NCI-H345 treated with DMSO at 0.1 percent for 48 hours (cell line): ENCODE measurements at regions not wholly inside any gene's neighbourhood (a gene's known extent, or its start where the extent isn't known, plus 50 kb on each side); places are given as distances from the start of the nearest gene placed in this dataset.

Experiments
- DNase-seq: peaks from one replicate; lab custom pipeline; 2025; ENCODE audit not compliant: unreplicated experiment; lab: John Stamatoyannopoulos, UW

DNA sequence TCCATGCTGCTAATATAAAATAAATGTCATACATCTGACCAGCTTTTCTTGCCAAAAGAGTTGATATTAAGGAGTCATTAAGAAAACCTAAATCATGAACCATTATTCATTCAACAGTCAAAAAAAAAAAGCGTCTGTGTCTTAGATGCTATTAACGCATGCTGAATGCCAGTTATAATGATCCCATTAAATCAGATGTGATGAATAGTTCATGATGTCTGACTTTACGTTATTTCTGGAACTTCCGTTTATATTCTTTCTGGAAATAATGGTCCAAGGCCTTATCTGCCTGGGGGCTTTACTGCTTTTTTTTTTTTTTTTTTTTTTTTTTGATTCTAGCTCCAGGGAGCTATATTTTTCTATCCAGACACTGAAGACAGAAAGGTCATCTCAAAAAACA, 877.1 kb downstream of the HACE1 start:
- no peak for DNase-seq

DNA sequence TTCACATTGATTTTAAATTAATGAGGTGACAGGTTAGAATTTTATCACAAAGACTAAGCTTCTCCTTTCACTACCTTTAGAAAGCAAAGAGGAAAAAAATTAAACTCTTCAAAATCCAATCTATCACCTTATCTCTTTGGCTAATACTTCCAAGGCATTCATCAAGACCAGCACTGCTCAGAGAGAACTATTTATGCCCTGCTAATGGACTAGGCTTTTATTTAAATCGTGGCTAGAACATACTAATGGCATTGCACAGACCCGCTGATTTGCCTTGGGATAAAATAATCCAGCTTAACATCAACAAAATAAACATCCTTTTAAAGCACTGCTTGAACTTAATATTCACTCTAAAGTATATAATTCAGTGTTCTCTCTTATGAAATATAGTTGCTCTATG, 880.4 kb downstream of the HACE1 start:
- DNase-seq: no peak

DNA sequence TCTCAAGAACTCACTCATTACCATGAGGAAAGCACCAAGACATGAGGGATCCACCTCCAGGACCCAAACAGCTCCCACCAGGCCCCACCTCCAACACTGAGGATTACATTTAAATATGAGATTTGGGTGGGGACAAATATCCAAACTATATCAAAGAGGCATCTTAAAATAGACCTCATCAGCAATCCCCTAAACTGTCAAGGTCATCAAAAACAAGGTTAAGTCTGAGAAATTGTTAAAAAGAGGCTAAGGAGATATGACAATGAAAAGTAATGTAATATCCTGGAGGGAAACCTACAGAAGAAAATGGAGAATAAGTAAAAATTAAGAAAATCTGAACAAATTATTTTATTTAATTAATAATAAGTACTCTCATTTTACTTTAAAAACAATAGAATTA, 922.3 kb downstream of the HACE1 start:
- DNase-seq: no peak

- peak; percentile 90 for DNase-seq
Measured at GRCh38 chr6:103925317-103925716, 934.4 kb downstream of the HACE1 start.

DNA sequence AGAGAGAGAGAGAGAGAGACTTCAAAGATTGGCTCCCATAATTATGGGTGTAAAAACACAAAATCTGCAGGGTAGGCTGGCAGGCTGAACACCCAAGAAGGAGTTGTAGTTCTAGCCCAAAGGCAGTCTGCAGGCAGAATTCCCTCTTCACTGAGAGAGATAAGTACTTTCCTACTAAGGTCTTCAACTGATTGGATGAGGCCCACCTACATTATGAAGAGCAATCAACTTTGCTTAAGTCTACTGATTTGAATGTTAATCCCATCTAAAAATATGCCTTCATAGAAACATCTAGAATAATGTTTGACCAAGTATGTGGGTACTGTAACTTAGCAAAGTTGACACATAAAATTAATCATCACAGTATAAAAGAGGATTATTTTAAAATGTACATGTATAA, 949.7 kb downstream of the HACE1 start:
- DNase-seq: no peak

DNA sequence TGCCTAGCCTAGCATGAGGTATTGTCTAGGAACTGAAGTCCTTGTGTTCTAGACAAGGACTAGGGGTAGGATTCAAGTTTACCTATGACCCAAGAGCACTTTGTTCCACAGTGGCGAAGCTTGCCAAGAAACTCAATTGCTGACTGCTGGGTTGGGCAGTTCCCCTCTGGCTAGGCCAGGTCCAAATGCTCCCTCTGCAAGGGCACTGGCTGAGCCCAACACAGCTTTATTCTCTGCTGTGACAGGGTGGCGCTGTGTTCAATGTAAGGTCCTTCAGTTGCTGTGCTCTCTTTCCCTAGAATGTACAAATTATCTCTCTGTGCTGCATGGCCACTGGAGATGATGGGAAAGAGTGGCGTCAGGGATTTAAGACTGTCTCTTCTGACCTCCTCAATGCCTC, 950.8 kb downstream of the HACE1 start:
- no peak for DNase-seq

GRCh38 chr6:103895136-103895535, 964.6 kb downstream of the HACE1 start:
- no peak for DNase-seq

DNA sequence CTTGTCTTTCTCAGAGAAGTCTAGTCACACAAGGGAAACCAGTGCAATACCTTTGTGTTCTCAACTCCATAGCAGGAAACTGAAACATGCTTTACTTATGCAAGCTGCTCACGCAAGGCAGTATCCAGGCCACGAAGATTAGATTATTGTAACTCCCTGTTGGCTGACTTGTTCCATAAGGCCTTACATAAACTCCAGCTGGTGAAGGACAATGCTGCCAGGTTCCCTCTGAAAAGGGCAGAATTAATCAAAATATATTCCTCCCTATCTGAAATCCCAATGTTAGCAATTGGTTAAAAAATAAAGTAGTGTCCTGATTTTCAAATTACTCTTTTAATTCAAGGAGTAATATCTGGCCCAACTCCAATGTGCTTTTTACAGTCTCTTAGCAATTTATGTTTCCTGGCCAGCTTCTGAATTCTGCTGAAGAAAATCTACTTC, 966.6 kb downstream of the HACE1 start:
- no peak for DNase-seq

- DNase-seq: no peak
Measured at GRCh38 chr6:103886951-103887350, 972.8 kb downstream of the HACE1 start.

DNA sequence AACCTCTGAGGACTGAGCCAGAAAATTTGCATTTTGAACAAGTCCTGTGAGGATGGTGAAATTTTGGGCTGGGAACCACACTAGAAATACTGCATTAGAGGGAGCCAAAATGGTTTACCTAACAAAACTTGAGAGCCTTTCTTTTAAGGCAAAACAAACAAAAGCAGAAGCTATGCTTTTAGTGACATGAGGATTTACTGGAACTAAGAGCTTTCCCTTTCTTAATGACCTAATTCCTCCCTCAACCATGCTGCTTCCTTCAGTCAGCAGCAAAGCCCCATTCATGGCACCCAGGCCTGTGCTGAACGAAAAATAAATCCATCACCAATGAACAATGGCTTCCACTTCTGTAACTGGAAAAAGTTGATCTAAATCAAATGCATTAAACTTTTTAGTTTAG, 974.3 kb downstream of the HACE1 start:
- DNase-seq: no peak

- DNase-seq: no peak
Measured at GRCh38 chr6:103879800-103880199, 979.9 kb downstream of the HACE1 start.

DNA sequence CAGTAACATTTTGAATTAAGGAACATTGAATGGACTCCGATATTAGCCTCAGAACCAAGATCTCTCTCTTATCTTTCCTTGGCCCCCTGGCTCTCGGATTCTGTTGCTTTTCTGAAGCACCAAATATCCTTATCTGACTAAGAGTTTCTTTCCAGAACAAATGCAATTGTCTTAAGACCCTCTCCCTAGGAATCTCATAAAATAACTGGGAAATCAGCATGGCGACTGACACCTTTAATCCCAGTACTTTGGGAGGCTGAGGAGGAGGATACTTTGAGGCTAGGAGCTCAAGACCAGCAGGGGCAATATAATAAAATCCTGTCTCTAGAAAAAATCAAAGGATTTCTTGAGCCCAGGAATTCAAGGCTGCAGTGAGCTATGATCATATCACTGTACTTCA, 984.5 kb downstream of the HACE1 start:
- DNase-seq: no peak

DNA sequence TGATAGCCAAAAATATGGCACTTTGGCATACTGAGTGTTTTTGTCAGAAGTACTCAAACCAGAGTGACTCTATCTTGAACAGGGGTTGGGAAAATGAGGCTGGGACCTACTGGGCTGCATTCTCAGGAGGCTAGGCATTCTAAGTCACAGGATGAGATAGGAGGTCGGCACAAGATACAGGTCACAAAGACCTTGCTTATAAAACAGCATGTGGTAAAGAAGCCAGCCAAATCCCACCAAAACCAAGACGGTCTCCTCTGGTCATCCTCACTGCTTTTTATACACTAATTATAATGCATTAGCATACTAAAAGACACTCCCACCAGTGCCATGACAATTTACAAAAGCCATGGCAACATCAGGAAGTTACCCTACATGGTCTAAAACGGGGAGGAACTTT, 985.1 kb downstream of the HACE1 start:
- DNase-seq: no peak

- no peak for DNase-seq
Measured at GRCh38 chr6:103872678-103873077, 987.0 kb downstream of the HACE1 start.

DNA sequence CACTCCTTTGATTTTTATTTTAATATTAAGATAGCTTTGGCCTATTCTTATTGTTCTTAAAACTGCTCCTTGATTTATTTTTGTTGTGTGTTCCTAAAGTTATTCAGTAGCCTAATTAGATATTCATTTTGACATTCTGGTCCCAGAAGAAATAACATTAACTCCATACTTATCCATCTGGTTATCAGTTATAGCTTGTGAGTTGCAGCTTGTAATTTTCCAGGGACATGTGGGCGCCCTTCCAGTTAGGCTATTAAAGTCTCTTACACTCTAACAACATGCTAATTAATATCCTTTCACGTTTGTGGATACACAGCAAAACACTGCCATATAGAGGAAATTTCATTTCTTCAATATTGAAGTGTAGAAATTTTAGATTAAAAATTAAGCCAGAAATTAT, 987.5 kb downstream of the HACE1 start:
- no peak for DNase-seq

GRCh38 chr6:103870970-103871369, 988.7 kb downstream of the HACE1 start:
- DNase-seq: no peak

DNA sequence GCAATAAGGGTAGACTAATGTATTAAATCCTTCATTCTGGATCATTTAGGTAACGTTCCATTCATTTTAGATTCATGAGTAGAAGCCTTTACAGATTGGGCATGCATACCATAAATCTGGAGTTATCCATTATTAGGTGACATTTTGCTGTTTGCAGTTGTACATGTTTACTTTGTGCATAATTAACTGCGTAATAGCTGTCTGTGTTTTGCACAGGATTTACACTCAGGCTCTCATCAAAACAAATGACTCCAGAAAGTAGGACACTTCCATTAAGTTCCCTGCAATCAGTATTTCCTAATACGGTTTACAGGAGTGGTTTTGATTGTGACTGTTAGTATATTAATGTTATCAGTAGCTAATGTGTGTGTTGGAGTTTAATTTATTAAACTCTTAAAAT, 997.4 kb downstream of the HACE1 start:
- DNase-seq: no peak

DNA sequence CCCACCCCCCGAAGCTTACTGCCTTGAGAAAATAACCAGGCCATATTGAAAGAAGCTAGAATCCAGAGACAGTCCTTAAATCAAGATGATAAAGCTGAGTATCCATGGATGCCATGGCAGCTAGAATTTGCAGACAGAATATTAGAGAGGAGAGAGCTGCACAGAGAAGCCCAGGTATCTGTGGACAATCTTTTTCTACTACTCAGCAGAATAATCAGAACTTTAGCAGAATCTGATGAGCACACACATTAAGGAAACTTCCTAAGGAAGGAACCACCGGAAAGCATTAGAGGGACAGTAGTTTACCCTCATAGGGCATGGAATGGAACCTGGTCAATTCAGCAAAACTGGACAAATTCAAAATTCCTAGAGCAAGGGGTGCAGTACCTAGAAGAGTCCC, 1001.7 kb downstream of the HACE1 start:
- DNase-seq: no peak

GRCh38 chr6:103855750-103856149, 1004.0 kb downstream of the HACE1 start:
- DNase-seq: no peak

DNA sequence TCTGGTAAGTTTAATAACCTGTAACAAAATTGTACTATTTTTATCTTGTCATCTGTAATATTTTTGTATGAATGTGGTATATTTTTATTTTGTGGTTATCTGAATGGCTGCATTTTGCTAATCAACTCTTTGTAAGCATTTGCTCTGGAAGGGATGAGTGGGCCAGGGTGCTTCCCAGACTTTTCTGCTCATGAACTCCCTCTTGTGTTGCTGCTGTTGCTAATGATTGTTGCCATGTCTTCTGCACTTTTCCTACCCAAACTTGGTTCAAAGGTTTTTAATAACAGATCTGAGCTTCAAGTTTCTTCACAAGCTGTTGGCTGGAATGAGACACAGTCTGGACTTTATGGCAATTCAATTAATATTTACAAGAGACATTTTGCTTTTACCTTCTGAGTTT, 1005.7 kb downstream of the HACE1 start:
- DNase-seq: no peak

DNA sequence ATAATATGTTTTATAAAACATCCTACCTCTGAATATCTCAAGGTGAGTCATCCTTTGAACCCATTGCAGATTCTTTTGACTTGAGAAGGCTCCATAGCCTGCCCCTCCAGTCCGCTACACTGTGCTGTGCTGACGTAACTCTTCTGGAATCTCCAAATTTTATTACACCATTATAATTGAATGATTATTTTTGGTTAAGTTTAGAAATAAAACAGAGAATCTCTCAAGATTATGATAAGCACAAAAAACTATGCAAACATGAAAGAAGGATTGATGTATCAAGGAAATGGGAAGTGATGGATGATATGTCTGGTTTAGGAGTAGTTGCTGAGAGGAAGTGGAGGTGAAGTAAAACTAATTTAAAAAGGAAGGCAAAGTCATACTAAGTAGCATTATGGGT, 1021.3 kb downstream of the HACE1 start:
- no peak for DNase-seq

- DNase-seq: no peak
Measured at GRCh38 chr6:103826209-103826608, 1033.5 kb downstream of the HACE1 start.

- no peak for DNase-seq
Measured at GRCh38 chr6:103820148-103820547, 1039.6 kb downstream of the HACE1 start.

DNA sequence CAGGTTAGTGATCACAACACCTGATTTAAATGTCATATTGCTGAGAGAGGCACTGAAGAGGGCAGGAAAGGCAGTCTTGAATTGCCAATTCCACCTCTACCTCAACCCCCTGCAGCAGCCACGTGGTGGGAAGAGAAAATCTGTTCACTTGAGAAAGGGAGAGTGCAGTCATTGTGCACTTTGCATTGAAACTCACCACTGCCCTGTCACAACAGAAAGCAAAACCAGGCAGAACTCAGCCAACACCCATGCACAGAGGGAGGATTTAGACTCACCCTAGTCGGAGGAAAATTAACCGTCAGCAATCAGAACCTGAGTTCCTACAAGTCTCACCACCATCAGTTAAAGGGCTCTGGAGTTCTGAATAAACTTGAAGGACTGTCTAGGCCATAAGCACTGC, 1040.2 kb downstream of the HACE1 start:
- no peak for DNase-seq
